ENCODE measurements at regions not wholly inside any gene's neighbourhood (a gene's known extent, or its start where the extent isn't known, plus 50 kb on each side); places are given as distances from the start of the nearest gene placed in this dataset.

GRCh38 chr1:4081806-4082711, 182.0 kb upstream of the C1orf174 start:
- Mint-ChIP-seq H3K27ac (no peak overlapping the region), H3K4me1 (no peaks in the 10 kb centered on the region), H3K9me3 (no peaks in the 10 kb centered on the region), H3K27me3 (peaks cover 4% of the 10 kb centered on the region), H3K4me3 (no peak overlapping the region), H3K36me3 (no peaks in the 10 kb centered on the region)
- DNase-seq = no peak
- ATAC-seq (ENCODE audit: low read depth) = no peak
- POLR2A ChIA-PET = no interaction called here

GRCh38 chr1:4083231-4084047, 183.4 kb upstream of the C1orf174 start:
- POLR2A ChIA-PET = no interaction called here

GRCh38 chr1:4084048-4084431, 184.0 kb upstream of the C1orf174 start:
- POLR2A ChIA-PET = no interaction called here
- Mint-ChIP-seq H3K4me1 (no peaks in the 10 kb centered on the region), H3K9me3 (no peaks in the 10 kb centered on the region), H3K4me3 (no peak overlapping the region), H3K36me3 (no peaks in the 10 kb centered on the region), H3K27ac (no peak overlapping the region), H3K27me3 (peaks cover 4% of the 10 kb centered on the region)
- ATAC-seq (ENCODE audit: low read depth) (no peak), DNase-seq (no peak)

More at GRCh38 chr1:4083231-4084047, 183.4 kb upstream of the C1orf174 start:
- Mint-ChIP-seq H3K36me3 (no peaks in the 10 kb centered on the region), H3K27me3 (peaks cover 4% of the 10 kb centered on the region), H3K27ac (no peak overlapping the region), H3K4me3 (no peak overlapping the region), H3K9me3 (no peaks in the 10 kb centered on the region), H3K4me1 (no peaks in the 10 kb centered on the region)
- no peak for DNase-seq
- no peak for ATAC-seq (ENCODE audit: low read depth)

- H3K27ac Mint-ChIP-seq = no peak overlapping the region
- no peak for ATAC-seq (ENCODE audit: low read depth)
- no peaks in the 10 kb centered on the region for H3K36me3 Mint-ChIP-seq
- DNase-seq = no peak
- POLR2A ChIA-PET = no interaction called here
- H3K4me1 Mint-ChIP-seq = no peaks in the 10 kb centered on the region
- no peak overlapping the region for H3K4me3 Mint-ChIP-seq
- H3K9me3 Mint-ChIP-seq = no peaks in the 10 kb centered on the region
- H3K27me3 Mint-ChIP-seq = peaks cover 4% of the 10 kb centered on the region
These were observed 184.4 kb upstream of the C1orf174 start for GRCh38 chr1:4084446-4084845.

- Mint-ChIP-seq H3K36me3 (no peaks in the 10 kb centered on the region), H3K9me3 (no peaks in the 10 kb centered on the region), H3K4me3 (no peak overlapping the region), H3K4me1 (no peaks in the 10 kb centered on the region), H3K27ac (no peak overlapping the region), H3K27me3 (peaks cover 4% of the 10 kb centered on the region)
- no peak for DNase-seq
- POLR2A ChIA-PET = no interaction called here
- no peak for ATAC-seq (ENCODE audit: low read depth)
These were observed 184.8 kb upstream of the C1orf174 start for GRCh38 chr1:4084896-4085295.

GRCh38 chr1:4085546-4085945, 185.5 kb upstream of the C1orf174 start:
- Mint-ChIP-seq H3K4me3 (no peak overlapping the region), H3K9me3 (no peaks in the 10 kb centered on the region), H3K36me3 (no peaks in the 10 kb centered on the region), H3K27me3 (peaks cover 4% of the 10 kb centered on the region), H3K27ac (no peak overlapping the region), H3K4me1 (no peaks in the 10 kb centered on the region)
- DNase-seq (no peak), ATAC-seq (ENCODE audit: low read depth) (no peak)
- POLR2A ChIA-PET = no interaction called here

- POLR2A ChIA-PET = no interaction called here
- Mint-ChIP-seq H3K4me1 (no peaks in the 10 kb centered on the region), H3K4me3 (no peak overlapping the region), H3K27me3 (peaks cover 2% of the 10 kb centered on the region), H3K36me3 (no peaks in the 10 kb centered on the region), H3K9me3 (no peaks in the 10 kb centered on the region), H3K27ac (no peak overlapping the region)
- no peak for ATAC-seq (ENCODE audit: low read depth)
- no peak for DNase-seq
These were observed 186.2 kb upstream of the C1orf174 start for GRCh38 chr1:4086085-4086850.

GRCh38 chr1:4086921-4087320, 186.8 kb upstream of the C1orf174 start:
- POLR2A ChIA-PET = no interaction called here
- no peak overlapping the region for H3K27ac Mint-ChIP-seq
- DNase-seq = no peak
- no peak for ATAC-seq (ENCODE audit: low read depth)
- H3K36me3 Mint-ChIP-seq = no peaks in the 10 kb centered on the region
- H3K4me3 Mint-ChIP-seq = no peak overlapping the region
- H3K4me1 Mint-ChIP-seq = no peaks in the 10 kb centered on the region
- H3K27me3 Mint-ChIP-seq = peaks cover 2% of the 10 kb centered on the region
- H3K9me3 Mint-ChIP-seq = no peaks in the 10 kb centered on the region

- DNase-seq = no peak
- Mint-ChIP-seq H3K36me3 (no peaks in the 10 kb centered on the region), H3K27me3 (peaks cover 2% of the 10 kb centered on the region), H3K4me1 (no peaks in the 10 kb centered on the region), H3K9me3 (no peaks in the 10 kb centered on the region), H3K4me3 (no peak overlapping the region), H3K27ac (no peak overlapping the region)
- POLR2A ChIA-PET = no interaction called here
- no peak for ATAC-seq (ENCODE audit: low read depth)
These were observed 187.7 kb upstream of the C1orf174 start for GRCh38 chr1:4087530-4088420.

GRCh38 chr1:4088676-4089075, 188.6 kb upstream of the C1orf174 start:
- no peak overlapping the region for H3K4me3 Mint-ChIP-seq
- no peaks in the 10 kb centered on the region for H3K27me3 Mint-ChIP-seq
- no peak overlapping the region for H3K27ac Mint-ChIP-seq
- DNase-seq = no peak
- ATAC-seq (ENCODE audit: low read depth) = no peak
- H3K4me1 Mint-ChIP-seq = no peaks in the 10 kb centered on the region
- H3K9me3 Mint-ChIP-seq = peaks cover 2% of the 10 kb centered on the region
- POLR2A ChIA-PET = no interaction called here
- no peaks in the 10 kb centered on the region for H3K36me3 Mint-ChIP-seq

- Mint-ChIP-seq H3K27ac (no peak overlapping the region), H3K27me3 (no peaks in the 10 kb centered on the region), H3K4me3 (no peak overlapping the region), H3K36me3 (no peaks in the 10 kb centered on the region), H3K4me1 (no peaks in the 10 kb centered on the region), H3K9me3 (peaks cover 2% of the 10 kb centered on the region)
- DNase-seq (no peak), ATAC-seq (ENCODE audit: low read depth) (no peak)
- POLR2A ChIA-PET = no interaction called here
These were observed 189.5 kb upstream of the C1orf174 start for GRCh38 chr1:4089421-4090175.

GRCh38 chr1:4090556-4090955, 190.5 kb upstream of the C1orf174 start:
- DNase-seq (no peak), ATAC-seq (ENCODE audit: low read depth) (no peak)
- Mint-ChIP-seq H3K36me3 (no peaks in the 10 kb centered on the region), H3K27me3 (no peaks in the 10 kb centered on the region), H3K9me3 (peaks cover 2% of the 10 kb centered on the region), H3K4me1 (no peaks in the 10 kb centered on the region), H3K27ac (no peak overlapping the region), H3K4me3 (no peak overlapping the region)
- POLR2A ChIA-PET = no interaction called here

Data from activated naive CD8-positive, alpha-beta T cell treated with anti-CD3 and anti-CD28 coated beads, Interleukin-2, amount 10 ng/mL, durations not matched to agents 7 days and 5 days (primary cell).